Fibroblast of pulmonary artery (primary cell): ENCODE measurements at regions not wholly inside any gene's neighbourhood (a gene's known extent, or its start where the extent isn't known, plus 50 kb on each side); places are given as distances from the start of the nearest gene placed in this dataset.

ENCODE experiments used
- DNase-seq: peaks from one replicate; pipeline ENCODE4 v3.0.0-alpha.2; 2010; ENCODE audit warnings: low read depth
- H3K4me3 ChIP-seq: replicated peaks from 2 replicates; pipeline ENCODE4 v1.5.1; 2011; ENCODE audit warnings: low read depth, mild to moderate bottlenecking, control low read depth, low read length, moderate library complexity
- CTCF ChIP-seq: IDR thresholded peaks from 2 replicates; pipeline ENCODE4 v1.5.1; 2011; ENCODE audit warnings: mild to moderate bottlenecking, control low read depth, low read length, inconsistent platforms; ENCODE audit errors: missing control alignments

- no peak overlapping the region for H3K4me3 ChIP-seq
- no peak for TF ChIP-seq CTCF
- no peak for DNase-seq
Observed at GRCh38 chr3:28835751-28836150, 445.1 kb upstream of the RBMS3 start.

- no peak for TF ChIP-seq CTCF
- DNase-seq, result no peak
Observed at GRCh38 chr3:28836199-28836598, 444.7 kb upstream of the RBMS3 start.

GRCh38 chr3:28840976-28841376 is 439.9 kb upstream of the RBMS3 start:
- H3K4me3 ChIP-seq, result no peak overlapping the region
- no peak for TF ChIP-seq CTCF
- no peak for DNase-seq

More at GRCh38 chr3:28836199-28836598, 444.7 kb upstream of the RBMS3 start:
- H3K4me3 ChIP-seq, result no peak overlapping the region

- DNase-seq, result no peak
- no peak overlapping the region for H3K4me3 ChIP-seq
- TF ChIP-seq CTCF, result no peak
Observed at GRCh38 chr3:28841441-28841840, 439.4 kb upstream of the RBMS3 start.

- DNase-seq, result no peak
- no peak overlapping the region for H3K4me3 ChIP-seq
- no peak for TF ChIP-seq CTCF
Observed at GRCh38 chr3:28844298-28845005, 436.4 kb upstream of the RBMS3 start.

- TF ChIP-seq CTCF, result no peak
- no peak overlapping the region for H3K4me3 ChIP-seq
- no peak for DNase-seq
Observed at GRCh38 chr3:28845006-28845324, 435.9 kb upstream of the RBMS3 start.

- H3K4me3 ChIP-seq, result no peak overlapping the region
- no peak for TF ChIP-seq CTCF
- DNase-seq, result no peak
Observed at GRCh38 chr3:28846971-28847478, 433.8 kb upstream of the RBMS3 start.
